Endothelial cell of umbilical vein (primary cell): ENCODE measurements at regions not wholly inside any gene's neighbourhood (a gene's known extent, or its start where the extent isn't known, plus 50 kb on each side); places are given as distances from the start of the nearest gene placed in this dataset.

Source experiments
- GATA2 ChIP-seq: IDR thresholded peaks from 2 replicates; pipeline ENCODE4 v1.7.0; 2011; ENCODE audit warnings: low read depth, mild to moderate bottlenecking, moderate library complexity, mixed read lengths, low read length; ENCODE audit not compliant: insufficient read length, insufficient read depth
- JUN ChIP-seq: IDR thresholded peaks from 2 replicates; pipeline ENCODE4 v1.6.1; 2011; ENCODE audit warnings: borderline replicate concordance, low read depth; ENCODE audit not compliant: insufficient read length, insufficient read depth
- POLR2A ChIP-seq: IDR thresholded peaks from 2 replicates; pipeline ENCODE4 v1.6.1; 2012; ENCODE audit warnings: low read depth, mild to moderate bottlenecking, control low read depth, low read length
- POLR2AphosphoS5 ChIP-seq: IDR thresholded peaks from 2 replicates; pipeline ENCODE4 v1.6.1; 2012; ENCODE audit warnings: low read depth, mild to moderate bottlenecking, control low read depth, low read length, moderate library complexity; ENCODE audit not compliant: insufficient read depth
- TF ChIP-seq, protein P1 (sequence below), 2 donors: IDR thresholded peaks; 1 replicate in 1 of 2; 2 replicates in 1 of 2; pipeline ENCODE4 v1.5.1; 2011; ENCODE audit warnings: low read length in 2 of 2, mild to moderate bottlenecking in 2 of 2, moderate library complexity in 2 of 2, control low read depth in 1 of 2, inconsistent platforms in 1 of 2, low read depth in 1 of 2; ENCODE audit not compliant: insufficient read depth in 1 of 2; ENCODE audit errors: extremely low read depth in 1 of 2

DNA sequence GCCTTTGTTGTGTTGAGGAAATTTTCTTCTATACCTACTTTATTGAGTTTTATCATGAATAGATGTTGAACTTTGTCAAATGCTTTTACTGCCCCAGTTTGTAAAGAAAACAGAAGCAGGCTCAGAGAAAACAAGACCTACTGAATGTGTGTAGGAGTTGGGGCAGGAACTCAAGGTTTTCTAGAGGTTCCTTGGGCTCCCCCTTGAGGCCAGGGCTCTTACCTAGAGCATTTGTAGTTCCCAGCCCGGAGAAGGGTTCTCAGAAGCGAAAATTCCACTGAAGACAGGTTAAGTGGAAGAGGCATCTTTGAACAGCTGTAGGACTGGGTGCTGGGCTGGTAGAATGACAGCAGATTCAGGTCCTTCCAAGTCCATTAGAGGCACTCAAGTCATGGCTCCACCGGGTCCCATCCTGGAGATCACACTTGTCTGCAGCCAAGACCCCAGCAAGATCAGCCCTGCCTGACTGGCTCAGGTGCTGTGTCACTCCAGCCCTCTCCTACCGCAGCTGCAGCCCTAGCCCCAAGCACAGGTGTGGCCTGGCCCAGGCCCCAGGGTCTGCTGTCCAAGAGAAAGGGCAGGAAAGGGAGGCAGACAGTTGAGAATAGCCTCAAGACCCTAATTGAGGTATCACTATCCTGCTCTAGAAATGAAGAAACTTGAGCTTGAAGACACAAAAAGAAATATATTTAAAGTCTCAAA is 425.5 kb downstream of the PCDH20 start:
- TF ChIP-seq POLR2A (no peak), POLR2AphosphoS5 (no peak), GATA2 (no peak), JUN (no peak)
- TF ChIP-seq, protein P1, sequence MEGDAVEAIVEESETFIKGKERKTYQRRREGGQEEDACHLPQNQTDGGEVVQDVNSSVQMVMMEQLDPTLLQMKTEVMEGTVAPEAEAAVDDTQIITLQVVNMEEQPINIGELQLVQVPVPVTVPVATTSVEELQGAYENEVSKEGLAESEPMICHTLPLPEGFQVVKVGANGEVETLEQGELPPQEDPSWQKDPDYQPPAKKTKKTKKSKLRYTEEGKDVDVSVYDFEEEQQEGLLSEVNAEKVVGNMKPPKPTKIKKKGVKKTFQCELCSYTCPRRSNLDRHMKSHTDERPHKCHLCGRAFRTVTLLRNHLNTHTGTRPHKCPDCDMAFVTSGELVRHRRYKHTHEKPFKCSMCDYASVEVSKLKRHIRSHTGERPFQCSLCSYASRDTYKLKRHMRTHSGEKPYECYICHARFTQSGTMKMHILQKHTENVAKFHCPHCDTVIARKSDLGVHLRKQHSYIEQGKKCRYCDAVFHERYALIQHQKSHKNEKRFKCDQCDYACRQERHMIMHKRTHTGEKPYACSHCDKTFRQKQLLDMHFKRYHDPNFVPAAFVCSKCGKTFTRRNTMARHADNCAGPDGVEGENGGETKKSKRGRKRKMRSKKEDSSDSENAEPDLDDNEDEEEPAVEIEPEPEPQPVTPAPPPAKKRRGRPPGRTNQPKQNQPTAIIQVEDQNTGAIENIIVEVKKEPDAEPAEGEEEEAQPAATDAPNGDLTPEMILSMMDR (IDR thresholded peaks at IDR 0.05; ENCODE audit: extremely low read depth in 1 of 2, insufficient read depth in 1 of 2, low read depth in 1 of 2, low read length in 2 of 2), result peak in 1 of 2 donors; percentile 30
